ENCODE measurements at regions not wholly inside any gene's neighbourhood (a gene's known extent, or its start where the extent isn't known, plus 50 kb on each side); places are given as distances from the start of the nearest gene placed in this dataset.

GRCh38 chr4:41883988-41884734 is 51.1 kb upstream of the TMEM33 start:
- intact Hi-C loops (cut with DNase I), result loop anchor here (5.0 to 10.0 kb wide), 2 partner anchors 189 to 602 kb away; no protein-coding TSS in a partner anchor

GRCh38 chr4:41882625-41883347 is 52.4 kb upstream of the TMEM33 start:
- DNase-seq (ENCODE audit: low spot score), result peak; percentile 81
- intact Hi-C loops (cut with DNase I), result loop anchor here (5.0 to 10.0 kb wide), 2 partner anchors 188 to 600 kb away; no protein-coding TSS in a partner anchor

More at GRCh38 chr4:41883988-41884734, 51.1 kb upstream of the TMEM33 start:
- DNase-seq (ENCODE audit: low spot score), result no peak

DNA sequence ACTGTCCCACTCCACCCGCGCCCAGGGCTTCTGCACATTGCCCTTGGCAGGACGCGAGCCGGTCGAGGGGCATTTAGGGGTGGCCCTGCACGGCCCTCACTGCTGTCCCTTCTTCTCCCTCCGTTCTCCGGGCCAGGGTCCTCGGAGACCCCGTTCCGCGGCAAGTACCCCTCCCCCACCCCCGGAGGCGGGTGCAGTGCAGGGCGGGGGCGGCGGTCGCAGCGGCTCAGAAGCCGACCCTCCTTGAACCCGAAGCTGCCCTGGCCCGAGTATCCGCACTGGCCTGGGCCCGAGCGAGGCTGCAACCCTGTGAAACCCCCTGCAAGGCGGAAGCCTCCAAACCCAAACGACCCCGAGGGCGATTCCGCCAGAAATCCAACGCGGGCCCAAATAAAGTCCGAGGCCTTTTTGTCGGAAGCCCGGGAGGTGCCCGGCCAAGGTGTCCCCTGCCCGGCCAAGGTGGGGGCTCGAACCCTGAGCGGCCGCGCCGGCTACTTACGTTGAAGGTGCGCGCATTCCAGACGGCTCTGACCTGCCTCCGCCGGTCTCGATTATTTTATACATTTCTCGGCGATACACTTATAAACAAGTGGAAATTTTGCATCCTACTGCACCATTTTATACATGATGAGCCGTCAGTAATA is 53.1 kb upstream of the TMEM33 start:
- peak; percentile 55 for DNase-seq (ENCODE audit: low spot score)
- intact Hi-C loops (cut with DNase I), result loop anchor here (5.0 to 10.0 kb wide), 2 partner anchors 187 to 600 kb away; no protein-coding TSS in a partner anchor

- intact Hi-C loops (cut with DNase I), result loop anchor here (5.0 to 10.0 kb wide), 2 partner anchors 186 to 599 kb away; no protein-coding TSS in a partner anchor
- peak; percentile 80 for DNase-seq (ENCODE audit: low spot score)
Measured at GRCh38 chr4:41880840-41881831, 54.1 kb upstream of the TMEM33 start.

DNA sequence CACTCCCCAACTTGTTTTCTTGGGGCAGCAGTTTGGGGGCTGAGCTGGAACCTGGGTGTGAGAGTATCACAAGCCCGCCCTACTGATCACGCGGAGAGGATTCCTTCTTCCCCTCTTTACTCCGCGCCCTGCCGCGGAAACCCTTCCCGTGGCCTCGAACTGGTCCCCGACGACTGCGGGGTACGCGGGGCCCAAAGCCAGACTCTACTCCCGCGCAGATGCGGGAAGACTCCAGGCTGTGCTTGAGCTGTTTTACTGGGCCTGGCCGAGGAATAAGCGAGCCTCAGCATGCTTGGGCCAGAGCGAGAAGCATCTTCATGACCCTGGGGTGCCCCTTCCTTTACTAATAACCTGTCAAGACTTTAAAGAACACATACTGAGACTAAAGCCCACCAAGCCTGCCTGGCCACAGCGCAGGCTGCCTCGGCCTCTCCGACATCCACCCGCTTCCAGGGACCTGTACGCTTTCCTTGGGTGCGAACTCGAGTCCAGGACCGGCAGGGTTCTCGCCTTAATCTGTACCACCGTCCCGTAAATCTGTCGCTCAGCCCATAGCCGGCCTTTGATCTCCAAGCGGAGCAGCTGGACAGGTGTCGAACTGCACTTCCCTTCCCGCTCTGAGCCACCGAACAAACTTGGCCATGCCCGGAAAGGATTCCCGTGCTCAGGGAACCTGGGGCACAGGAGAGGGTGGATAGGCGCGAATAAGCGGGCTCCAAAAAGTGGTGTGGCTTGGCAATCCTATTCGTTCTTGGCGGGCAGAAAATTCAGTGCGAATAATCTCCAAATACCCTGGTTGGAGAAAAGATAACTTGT is 55.0 kb upstream of the TMEM33 start:
- no peak for DNase-seq (ENCODE audit: low spot score)
- intact Hi-C loops (cut with DNase I), result loop anchor here (5.0 to 10.0 kb wide), 2 partner anchors 185 to 598 kb away; no protein-coding TSS in a partner anchor

DNA sequence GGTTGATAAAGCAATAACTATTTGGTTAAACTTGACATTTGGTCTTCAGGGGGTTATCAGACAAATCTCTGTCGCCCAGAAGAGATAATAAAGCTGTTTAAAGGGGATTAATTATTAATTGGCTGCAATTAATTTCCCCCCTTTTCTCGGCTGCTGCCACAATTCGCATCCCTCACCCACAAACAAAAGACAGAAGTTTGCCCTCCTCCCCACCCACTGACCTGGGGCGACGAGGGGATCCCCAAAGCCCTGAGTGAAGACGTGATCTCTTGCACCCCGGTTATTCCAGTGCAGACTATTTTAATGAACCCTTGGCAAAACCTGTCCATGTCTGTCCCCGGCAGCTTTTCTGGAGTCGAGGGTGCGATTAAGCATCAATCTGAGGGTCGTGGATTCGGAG is 55.7 kb upstream of the TMEM33 start:
- intact Hi-C loops (cut with DNase I), result no loop called here
- DNase-seq (ENCODE audit: low spot score), result no peak

DNA sequence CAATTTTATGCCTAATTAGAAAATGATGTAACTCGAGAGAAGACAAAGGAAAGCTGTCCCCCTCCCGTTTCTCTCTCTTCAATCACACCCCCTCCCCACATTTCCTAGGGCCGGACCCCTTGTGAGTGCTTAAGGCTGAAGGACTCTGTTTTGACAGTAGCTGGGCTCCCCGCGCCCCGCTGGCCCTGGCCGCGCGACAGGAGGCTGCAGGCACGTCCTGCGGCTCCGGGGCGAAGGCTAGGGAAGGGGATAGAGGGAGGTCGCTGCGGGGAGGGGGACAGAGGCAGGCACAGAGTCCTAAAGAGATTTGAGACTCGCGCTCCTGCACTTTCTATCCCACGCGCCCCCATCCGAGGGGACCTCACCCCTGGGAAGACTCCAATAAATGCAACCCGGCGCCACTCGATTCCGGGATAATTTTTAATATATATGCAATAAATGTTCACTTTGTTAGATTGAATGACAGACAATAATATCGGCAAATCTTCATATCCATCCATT is 56.2 kb upstream of the TMEM33 start:
- intact Hi-C loops (cut with DNase I), result no loop called here
- DNase-seq (ENCODE audit: low spot score), result no peak

DNA sequence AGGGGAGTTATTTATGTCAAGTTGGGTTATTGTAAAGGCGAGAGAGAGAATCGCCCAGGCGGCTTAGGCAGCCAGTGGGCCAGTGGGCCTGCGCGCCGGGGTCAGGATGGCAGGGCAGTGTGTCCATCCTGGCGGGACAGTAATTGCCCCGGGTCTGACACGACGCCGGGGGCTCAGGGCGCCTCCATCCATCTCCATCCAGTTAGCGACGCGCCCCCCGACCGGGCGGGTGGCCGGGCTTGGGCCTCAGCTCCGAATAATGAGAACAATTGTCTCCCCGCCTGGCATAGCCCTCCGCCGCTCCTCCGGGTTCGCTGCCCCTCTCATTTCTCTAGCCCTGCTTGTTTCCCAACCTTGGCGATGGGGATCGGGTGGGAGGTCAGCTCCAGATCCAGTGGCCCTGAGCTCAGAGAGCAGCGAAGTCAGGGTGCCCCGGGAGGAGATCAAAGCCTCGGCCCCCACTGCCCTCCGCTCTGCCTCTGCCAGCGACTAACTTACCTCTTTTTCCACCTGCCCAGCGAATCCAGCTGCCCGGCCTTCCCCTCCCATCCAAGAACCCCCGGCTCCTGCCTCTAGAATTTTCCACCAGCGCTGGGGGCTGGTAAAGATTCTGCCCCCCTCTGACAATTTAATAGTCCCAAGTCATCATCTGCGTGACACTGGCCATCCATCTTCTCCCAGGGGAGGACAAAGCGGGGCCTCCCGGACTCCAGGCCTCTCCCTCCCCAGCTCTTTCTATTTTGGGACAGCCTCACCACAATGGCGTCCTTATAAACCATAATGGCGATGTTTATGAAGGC is 56.9 kb upstream of the TMEM33 start:
- intact Hi-C loops (cut with DNase I), result no loop called here
- DNase-seq (ENCODE audit: low spot score), result no peak

GRCh38 chr4:41877020-41877796 is 58.0 kb upstream of the TMEM33 start:
- intact Hi-C loops (cut with DNase I), result no loop called here
- DNase-seq (ENCODE audit: low spot score), result no peak

- DNase-seq (ENCODE audit: low spot score), result no peak
- intact Hi-C loops (cut with DNase I), result no loop called here
Measured at GRCh38 chr4:41874873-41875272, 60.4 kb upstream of the TMEM33 start.

DNA sequence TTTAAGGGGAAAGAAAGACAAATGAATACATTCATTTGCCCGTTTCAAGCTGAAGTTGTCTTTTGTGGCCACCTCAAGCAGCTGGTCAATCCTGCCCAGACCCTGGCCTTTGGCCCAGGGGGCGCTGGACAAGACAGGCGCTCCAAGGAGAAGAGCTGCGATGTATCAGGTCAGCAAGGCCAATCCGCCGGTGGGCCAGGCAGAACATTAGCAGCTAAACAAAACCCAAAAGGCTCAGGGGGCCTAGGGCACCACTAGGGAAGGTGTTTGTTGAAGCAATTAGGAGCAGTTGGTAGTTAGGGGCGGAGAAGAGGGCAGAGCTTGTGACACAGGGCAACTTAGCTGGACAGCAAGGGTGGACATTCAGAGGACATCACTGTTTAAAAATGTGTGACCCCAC is 60.8 kb upstream of the TMEM33 start:
- DNase-seq (ENCODE audit: low spot score), result no peak
- intact Hi-C loops (cut with DNase I), result no loop called here

GRCh38 chr4:41873380-41874295 is 61.6 kb upstream of the TMEM33 start:
- intact Hi-C loops (cut with DNase I), result no loop called here
- peak; percentile 59 for DNase-seq (ENCODE audit: low spot score)

GRCh38 chr4:41870035-41870434 is 65.2 kb upstream of the TMEM33 start:
- no peak for DNase-seq (ENCODE audit: low spot score)
- intact Hi-C loops (cut with DNase I), result no loop called here

GRCh38 chr4:41866799-41867677 is 68.2 kb upstream of the TMEM33 start:
- no peak for DNase-seq (ENCODE audit: low spot score)
- intact Hi-C loops (cut with DNase I), result no loop called here

Measured in posterior vena cava (tissue), 2 donors.